ENCODE measurements at regions not wholly inside any gene's neighbourhood (a gene's known extent, or its start where the extent isn't known, plus 50 kb on each side); places are given as distances from the start of the nearest gene placed in this dataset.
A peak's percentile ranks its signal among the peaks of the same experiment; 100 is the strongest.

DNA sequence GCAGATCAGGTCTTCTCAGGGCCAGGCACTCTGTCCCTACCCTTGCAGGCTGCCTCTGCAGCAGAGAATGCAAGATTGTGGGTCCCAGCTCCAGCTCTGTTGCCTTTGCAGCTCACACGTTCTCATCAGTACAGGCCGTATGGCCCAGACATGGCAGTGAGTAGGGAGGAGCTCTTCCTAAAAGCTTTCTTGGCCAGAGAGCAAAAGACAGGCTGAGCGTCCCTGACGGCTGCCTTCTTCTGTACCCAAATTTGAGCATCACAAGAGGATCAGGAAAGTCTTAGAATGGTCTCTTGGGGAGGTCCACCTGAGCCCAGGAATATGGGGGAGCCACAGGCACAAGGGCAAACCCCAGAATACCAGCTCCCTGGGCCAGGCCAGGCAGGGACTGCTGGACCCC is 266.3 kb upstream of the ZMIZ1 start:
- Histone ChIP-seq H3K4me3 (no peak overlapping the region), H3K9ac (ENCODE audit: insufficient read length) (no peak overlapping the region), H3K36me3 (ENCODE audit: insufficient read depth, low read length) (no peaks in the 10 kb centered on the region), H3K27ac (no peak overlapping the region), H3K9me3 (ENCODE audit: low read depth, low read length) (no peaks in the 10 kb centered on the region)
- DNase-seq (ENCODE audit: low read depth, low spot score): no peak
- TF ChIP-seq FOXP2 (optimal IDR thresholded peaks at IDR 0.05; ENCODE audit: control extremely low read depth, extremely low read length, insufficient read depth) (no peak), EZH2 (IDR thresholded peaks at IDR 0.05) (no peak), POLR2AphosphoS5 (IDR thresholded peaks at IDR 0.05; ENCODE audit: borderline replicate concordance, low read depth, low read length) (no peak)

DNA sequence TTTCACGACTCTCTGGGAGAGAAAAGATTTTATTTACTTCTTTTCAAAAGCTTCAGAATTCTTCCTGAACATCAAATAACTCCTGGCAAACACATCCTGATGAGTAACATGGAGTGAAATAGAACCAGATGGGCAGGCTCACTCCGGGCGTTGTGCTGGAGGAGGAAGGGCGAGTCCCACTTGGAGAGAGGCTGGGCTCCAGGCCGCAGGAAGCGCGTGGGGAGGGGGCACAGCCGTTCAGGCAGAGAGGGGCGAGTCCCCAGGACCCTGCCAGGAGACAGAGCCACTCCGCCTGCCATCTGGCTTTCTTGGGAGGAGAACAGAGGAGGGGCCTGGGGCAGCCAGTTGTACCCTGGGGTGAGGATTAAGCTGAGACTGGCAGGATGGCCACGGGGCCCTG is 265.9 kb upstream of the ZMIZ1 start:
- H3K9ac ChIP-seq (ENCODE audit: insufficient read length): no peak overlapping the region
- H3K36me3 ChIP-seq (ENCODE audit: insufficient read depth, low read length): no peaks in the 10 kb centered on the region
- no peak for TF ChIP-seq FOXP2 (optimal IDR thresholded peaks at IDR 0.05; ENCODE audit: control extremely low read depth, extremely low read length, insufficient read depth)
- TF ChIP-seq POLR2AphosphoS5 (IDR thresholded peaks at IDR 0.05; ENCODE audit: borderline replicate concordance, low read depth, low read length): no peak
- no peak for TF ChIP-seq EZH2 (IDR thresholded peaks at IDR 0.05)
- no peak for DNase-seq (ENCODE audit: low read depth, low spot score)
- no peak overlapping the region for H3K27ac ChIP-seq
- H3K4me3 ChIP-seq: no peak overlapping the region
- H3K9me3 ChIP-seq (ENCODE audit: low read depth, low read length): no peaks in the 10 kb centered on the region

- no peak overlapping the region for H3K27ac ChIP-seq
- H3K36me3 ChIP-seq (ENCODE audit: insufficient read depth, low read length): no peaks in the 10 kb centered on the region
- TF ChIP-seq FOXP2 (optimal IDR thresholded peaks at IDR 0.05; ENCODE audit: control extremely low read depth, extremely low read length, insufficient read depth) (no peak), POLR2AphosphoS5 (IDR thresholded peaks at IDR 0.05; ENCODE audit: borderline replicate concordance, low read depth, low read length) (no peak), EZH2 (IDR thresholded peaks at IDR 0.05) (no peak)
- DNase-seq (ENCODE audit: low read depth, low spot score): no peak
- H3K9ac ChIP-seq (ENCODE audit: insufficient read length): no peak overlapping the region
- no peak overlapping the region for H3K4me3 ChIP-seq
- no peaks in the 10 kb centered on the region for H3K9me3 ChIP-seq (ENCODE audit: low read depth, low read length)
Measured at GRCh38 chr10:78803710-78804109, 265.1 kb upstream of the ZMIZ1 start.

DNA sequence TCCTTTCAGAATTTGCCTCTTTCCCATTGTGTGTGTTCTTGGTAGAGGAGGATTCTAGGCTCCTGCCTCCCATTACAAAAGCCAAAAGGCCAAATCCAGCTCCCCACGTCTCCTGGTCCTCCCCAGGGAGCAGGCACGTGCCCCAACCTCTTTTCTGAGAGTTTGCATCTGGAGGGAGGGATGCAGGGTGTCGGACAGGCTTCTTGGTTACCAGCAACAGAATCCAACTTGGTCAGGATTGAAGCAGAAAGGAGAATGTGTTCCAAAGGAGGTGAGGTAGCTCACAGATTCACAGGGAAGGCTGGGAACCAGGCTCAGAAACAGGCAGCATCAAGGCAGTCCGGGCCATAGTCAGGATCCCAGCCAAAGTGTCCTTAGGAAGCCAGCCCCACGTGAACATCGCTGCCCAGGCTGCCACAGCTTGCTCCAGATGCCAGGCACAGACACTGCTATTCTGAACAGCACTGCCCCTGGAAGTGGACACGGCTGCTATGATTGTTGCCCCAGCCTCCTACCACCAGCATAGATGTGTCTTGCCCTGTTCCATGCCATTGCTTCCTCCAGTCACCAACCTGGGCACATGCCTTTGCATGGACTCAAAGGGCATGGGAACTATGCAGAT is 264.2 kb upstream of the ZMIZ1 start:
- no peak overlapping the region for H3K4me3 ChIP-seq
- no peak for DNase-seq (ENCODE audit: low read depth, low spot score)
- peak overlapping the region; percentile 89 for H3K27ac ChIP-seq
- H3K9me3 ChIP-seq (ENCODE audit: low read depth, low read length): no peaks in the 10 kb centered on the region
- no peak overlapping the region for H3K9ac ChIP-seq (ENCODE audit: insufficient read length)
- TF ChIP-seq FOXP2 (optimal IDR thresholded peaks at IDR 0.05; ENCODE audit: control extremely low read depth, extremely low read length, insufficient read depth) (no peak), POLR2AphosphoS5 (IDR thresholded peaks at IDR 0.05; ENCODE audit: borderline replicate concordance, low read depth, low read length) (no peak), EZH2 (IDR thresholded peaks at IDR 0.05) (no peak)
- H3K36me3 ChIP-seq (ENCODE audit: insufficient read depth, low read length): no peaks in the 10 kb centered on the region

GRCh38 chr10:78805176-78805575 is 263.6 kb upstream of the ZMIZ1 start:
- TF ChIP-seq POLR2AphosphoS5 (IDR thresholded peaks at IDR 0.05; ENCODE audit: borderline replicate concordance, low read depth, low read length): no peak
- peak; percentile 28 for TF ChIP-seq FOXP2 (optimal IDR thresholded peaks at IDR 0.05; ENCODE audit: control extremely low read depth, extremely low read length, insufficient read depth)
- DNase-seq (ENCODE audit: low read depth, low spot score): peak; percentile 66
- H3K4me3 ChIP-seq: peak overlapping the region; percentile 49
- H3K9ac ChIP-seq (ENCODE audit: insufficient read length): no peak overlapping the region
- H3K36me3 ChIP-seq (ENCODE audit: insufficient read depth, low read length): no peaks in the 10 kb centered on the region
- H3K9me3 ChIP-seq (ENCODE audit: low read depth, low read length): no peaks in the 10 kb centered on the region
- peak overlapping the region; percentile 89 for H3K27ac ChIP-seq

DNA sequence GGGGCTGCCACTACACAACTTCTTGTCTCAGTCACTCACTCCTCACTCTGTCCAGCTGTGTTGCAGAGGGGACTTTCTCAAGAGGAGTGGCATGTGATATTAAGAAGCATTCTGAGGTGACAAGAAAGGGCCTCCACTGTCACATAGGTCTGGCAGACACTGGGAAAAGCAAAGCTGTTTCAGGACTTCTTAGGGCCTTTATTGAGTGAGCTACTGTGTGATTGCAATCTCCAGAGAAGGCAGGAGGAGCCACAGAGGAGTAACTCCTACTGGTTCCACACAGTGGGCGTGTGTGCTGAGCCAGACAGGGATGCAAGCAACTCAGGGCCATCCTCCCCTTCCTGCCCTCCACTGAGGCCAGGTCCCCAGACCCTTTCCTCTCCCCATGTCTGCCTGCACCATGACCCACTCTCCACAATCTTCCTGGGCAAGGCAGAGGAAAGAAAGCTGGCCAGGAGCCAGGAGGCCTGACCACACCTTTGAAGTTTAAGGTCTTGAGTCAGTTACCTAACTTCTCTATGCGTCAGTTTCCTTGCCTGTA is 262.0 kb upstream of the ZMIZ1 start:
- Histone ChIP-seq H3K36me3 (ENCODE audit: insufficient read depth, low read length) (no peaks in the 10 kb centered on the region), H3K27ac (no peak overlapping the region), H3K9ac (ENCODE audit: insufficient read length) (no peak overlapping the region), H3K9me3 (ENCODE audit: low read depth, low read length) (no peaks in the 10 kb centered on the region), H3K4me3 (no peak overlapping the region)
- TF ChIP-seq EZH2 (IDR thresholded peaks at IDR 0.05): no peak
- TF ChIP-seq FOXP2 (optimal IDR thresholded peaks at IDR 0.05; ENCODE audit: control extremely low read depth, extremely low read length, insufficient read depth): no peak
- no peak for TF ChIP-seq POLR2AphosphoS5 (IDR thresholded peaks at IDR 0.05; ENCODE audit: borderline replicate concordance, low read depth, low read length)
- DNase-seq (ENCODE audit: low read depth, low spot score): no peak

DNA sequence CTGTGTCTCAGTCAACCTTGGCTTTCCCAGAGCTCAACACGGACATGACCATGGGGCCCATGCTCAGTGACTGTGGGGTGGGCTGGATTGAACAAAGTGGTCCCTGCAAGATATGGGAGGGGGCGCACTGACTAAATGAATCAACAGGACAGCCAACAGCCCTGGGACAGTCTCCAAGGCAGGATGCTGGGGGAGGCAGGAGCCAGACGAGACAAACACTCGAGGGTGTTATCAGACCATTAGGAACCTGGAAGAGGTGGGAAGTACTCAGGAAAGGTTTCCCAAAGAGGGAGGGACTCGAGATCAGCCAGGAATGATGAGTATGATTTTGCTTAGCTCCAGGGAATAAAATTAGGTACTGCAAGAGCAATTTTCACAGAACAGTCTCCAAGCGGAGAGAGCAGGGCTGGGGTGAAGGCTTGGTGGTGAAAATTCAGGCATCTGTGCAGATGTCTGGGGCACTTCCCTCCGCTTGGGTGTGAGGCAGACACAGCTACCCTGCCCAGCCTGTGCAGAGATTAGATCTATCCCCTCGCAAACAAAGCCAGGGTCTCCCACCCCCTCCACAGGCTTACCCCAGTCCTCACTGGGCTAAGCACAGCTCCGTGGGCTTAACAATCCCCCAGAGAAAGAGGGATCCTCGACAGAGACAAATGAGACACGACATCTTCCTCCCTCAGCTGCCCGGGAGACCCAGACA is 261.1 kb upstream of the ZMIZ1 start:
- DNase-seq (ENCODE audit: low read depth, low spot score): no peak
- Histone ChIP-seq H3K9me3 (ENCODE audit: low read depth, low read length) (no peaks in the 10 kb centered on the region), H3K27ac (no peak overlapping the region), H3K9ac (ENCODE audit: insufficient read length) (no peak overlapping the region), H3K4me3 (no peak overlapping the region), H3K36me3 (ENCODE audit: insufficient read depth, low read length) (no peaks in the 10 kb centered on the region)
- TF ChIP-seq FOXP2 (optimal IDR thresholded peaks at IDR 0.05; ENCODE audit: control extremely low read depth, extremely low read length, insufficient read depth): no peak
- TF ChIP-seq EZH2 (IDR thresholded peaks at IDR 0.05): no peak
- no peak for TF ChIP-seq POLR2AphosphoS5 (IDR thresholded peaks at IDR 0.05; ENCODE audit: borderline replicate concordance, low read depth, low read length)

DNA sequence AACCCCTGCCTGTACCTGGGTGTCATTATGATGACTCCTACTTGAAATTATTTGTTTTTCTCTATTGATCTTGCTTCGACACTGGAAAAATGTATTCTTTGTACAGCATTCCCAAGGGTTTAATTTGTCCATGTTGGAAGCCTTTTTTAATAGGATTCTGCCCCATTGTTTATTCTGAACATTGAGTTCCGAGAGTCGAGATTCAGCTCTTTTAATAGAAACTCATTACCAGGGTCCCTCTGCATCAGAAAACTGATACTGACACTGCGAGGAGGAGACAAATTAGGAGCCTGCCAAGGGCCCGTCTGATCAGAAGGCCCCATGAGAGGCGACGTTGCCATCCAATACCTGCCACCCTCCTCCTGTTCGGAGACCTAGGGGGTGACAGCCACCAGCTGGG is 260.5 kb upstream of the ZMIZ1 start:
- H3K9ac ChIP-seq (ENCODE audit: insufficient read length): no peak overlapping the region
- H3K9me3 ChIP-seq (ENCODE audit: low read depth, low read length): no peaks in the 10 kb centered on the region
- TF ChIP-seq FOXP2 (optimal IDR thresholded peaks at IDR 0.05; ENCODE audit: control extremely low read depth, extremely low read length, insufficient read depth): no peak
- TF ChIP-seq POLR2AphosphoS5 (IDR thresholded peaks at IDR 0.05; ENCODE audit: borderline replicate concordance, low read depth, low read length): no peak
- no peak for TF ChIP-seq EZH2 (IDR thresholded peaks at IDR 0.05)
- H3K4me3 ChIP-seq: no peak overlapping the region
- no peak overlapping the region for H3K27ac ChIP-seq
- no peaks in the 10 kb centered on the region for H3K36me3 ChIP-seq (ENCODE audit: insufficient read depth, low read length)
- DNase-seq (ENCODE audit: low read depth, low spot score): no peak

All from SK-N-MC (cell line).